DMS 273 treated with DMSO at 0.1 percent for 48 hours (cell line): ENCODE measurements at regions not wholly inside any gene's neighbourhood (a gene's known extent, or its start where the extent isn't known, plus 50 kb on each side); places are given as distances from the start of the nearest gene placed in this dataset.
"Not testable (repeated sequence)": the region's sequence is repeated elsewhere in the genome, so short reads cannot be mapped to it uniquely, and the experiment has no call there.

Experiments
- DNase-seq: peaks from one replicate; lab custom pipeline; 2025; lab: John Stamatoyannopoulos, UW

GRCh38 chr11:98701541-98701940 is 319.2 kb upstream of the CNTN5 start:
- DNase-seq = no peak

GRCh38 chr11:98703779-98704556 is 316.8 kb upstream of the CNTN5 start:
- DNase-seq = no peak

GRCh38 chr11:98710026-98710425 is 310.7 kb upstream of the CNTN5 start:
- no peak for DNase-seq

GRCh38 chr11:98710986-98711385 is 309.8 kb upstream of the CNTN5 start:
- peak; percentile 1 for DNase-seq

- DNase-seq = no peak
These were observed 299.8 kb upstream of the CNTN5 start for GRCh38 chr11:98720951-98721350.

- no peak for DNase-seq
These were observed 295.3 kb upstream of the CNTN5 start for GRCh38 chr11:98725471-98725870.

GRCh38 chr11:98728421-98728820 is 292.3 kb upstream of the CNTN5 start:
- no peak for DNase-seq

GRCh38 chr11:98729118-98729517 is 291.6 kb upstream of the CNTN5 start:
- no peak for DNase-seq

- no peak for DNase-seq
These were observed 287.8 kb upstream of the CNTN5 start for GRCh38 chr11:98732947-98733346.

GRCh38 chr11:98733378-98733777 is 287.4 kb upstream of the CNTN5 start:
- peak; percentile 65 for DNase-seq

GRCh38 chr11:98734686-98735085 is 286.1 kb upstream of the CNTN5 start:
- no peak for DNase-seq

- no peak for DNase-seq
These were observed 283.9 kb upstream of the CNTN5 start for GRCh38 chr11:98736833-98737232.

GRCh38 chr11:98740321-98740720 is 280.4 kb upstream of the CNTN5 start:
- DNase-seq = no peak

- DNase-seq = not testable (repeated sequence)
These were observed 257.3 kb upstream of the CNTN5 start for GRCh38 chr11:98763446-98763845.

- no peak for DNase-seq
These were observed 253.8 kb upstream of the CNTN5 start for GRCh38 chr11:98766903-98767302.

- DNase-seq = not testable (repeated sequence)
These were observed 250.7 kb upstream of the CNTN5 start for GRCh38 chr11:98770046-98770445.

- no peak for DNase-seq
These were observed 249.0 kb upstream of the CNTN5 start for GRCh38 chr11:98771791-98772190.

GRCh38 chr11:98772893-98773292 is 247.9 kb upstream of the CNTN5 start:
- DNase-seq = peak; percentile 35

- DNase-seq = no peak
These were observed 227.5 kb upstream of the CNTN5 start for GRCh38 chr11:98793276-98793675.

- no peak for DNase-seq
These were observed 222.4 kb upstream of the CNTN5 start for GRCh38 chr11:98798333-98798732.

GRCh38 chr11:98800696-98801095 is 220.1 kb upstream of the CNTN5 start:
- DNase-seq = no peak

- DNase-seq = no peak
These were observed 191.6 kb upstream of the CNTN5 start for GRCh38 chr11:98828986-98829708.

- DNase-seq = no peak
These were observed 190.8 kb upstream of the CNTN5 start for GRCh38 chr11:98829971-98830370.

GRCh38 chr11:98834776-98835175 is 186.0 kb upstream of the CNTN5 start:
- DNase-seq = no peak
